Aorta (tissue), 5 donors: ENCODE measurements at regions not wholly inside any gene's neighbourhood (a gene's known extent, or its start where the extent isn't known, plus 50 kb on each side); places are given as distances from the start of the nearest gene placed in this dataset.

Experiments used
- ATAC-seq: fragments of 200-7000 bp; cut with Tn5 transposase; one replicate; pipeline ENCODE4 v1.9.1; 2022; ENCODE audit warnings: moderate library complexity; ENCODE audit not compliant: low FRiP score
- DNase-seq, 2 donors: peaks; one replicate each; pipeline ENCODE4 v3.0.0-alpha.2; 2020
- H3K27ac ChIP-seq, 2 donors: one replicate each; pipeline ENCODE4 v1.5.1; 2013; ENCODE audit warnings: low read length in 2 of 2, mild to moderate bottlenecking in 2 of 2, moderate library complexity in 2 of 2, control low read depth in 1 of 2, inconsistent platforms in 1 of 2, low read depth in 1 of 2
- H3K27me3 ChIP-seq, 2 donors: one replicate each; pipeline ENCODE4 v1.6.1; 2013; ENCODE audit warnings: control low read depth in 1 of 2, low read length in 1 of 2, mild to moderate bottlenecking in 1 of 2, moderate library complexity in 1 of 2; ENCODE audit not compliant: insufficient read depth in 2 of 2, control insufficient read depth in 1 of 2
- H3K36me3 ChIP-seq, 2 donors: one replicate each; pipeline ENCODE4 v1.6.1; 2013; ENCODE audit warnings: control low read depth in 1 of 2, low read length in 1 of 2, mild to moderate bottlenecking in 1 of 2; ENCODE audit not compliant: insufficient read depth in 2 of 2, control insufficient read depth in 1 of 2
- H3K4me1 ChIP-seq, 2 donors: one replicate each; pipeline ENCODE4 v1.6.1; 2013; ENCODE audit warnings: low read length in 2 of 2, control low read depth in 1 of 2, mild to moderate bottlenecking in 1 of 2, moderate library complexity in 1 of 2; ENCODE audit not compliant: insufficient read depth in 2 of 2, control insufficient read depth in 1 of 2
- H3K4me3 ChIP-seq, 2 donors: one replicate each; pipeline ENCODE4 v1.5.1; 2013; ENCODE audit warnings: low read length in 2 of 2, control low read depth in 1 of 2, mild to moderate bottlenecking in 1 of 2
- H3K9me3 ChIP-seq: one replicate; pipeline ENCODE4 v1.6.1; 2013; ENCODE audit warnings: mild to moderate bottlenecking, low read length; ENCODE audit not compliant: control insufficient read depth
- WGBS, 2 donors: extraction: QIAGEN DNeasy Blood & Tissue Kit; methylation state at CpG; one replicate each; pipeline ENCODE4 v1.1.7; 2013; 5-methylcytosine and 5-hydroxymethylcytosine counted together
- intact Hi-C, 2 donors: fragments of 100-400 bp; cut with DNase I; formaldehyde crosslinking; loops; one replicate each; pipeline versions ENCODE4 v1.14.2 to v1.15.0; 2022
- donor health status: healthy with polysubstance abuse.
- donor health status: Bipolar disorder and iron deficiency.
- donor health status: DM: no; HTN: no; CAD: no.
- donor health status: DM: no; HTN: no; CAD: no.
- donor health status: DM: yes; HTN: yes; CAD: no.

GRCh38 chrX:137263374-137263773 lies 229.6 kb upstream of the GPR101 start:
- no peak for DNase-seq
- 42 to 55% methylated on average over 3 of the region's 3 CpGs for WGBS, 2 donors
- no peaks in the 10 kb centered on the region for H3K4me1 ChIP-seq
- no peak overlapping the region for H3K27ac ChIP-seq
- no peak for ATAC-seq
- H3K27me3 ChIP-seq, result no peaks in the 10 kb centered on the region
- intact Hi-C loops, result no loop called here
- H3K36me3 ChIP-seq, result no peaks in the 10 kb centered on the region
- H3K9me3 ChIP-seq, result no peaks in the 10 kb centered on the region
- H3K4me3 ChIP-seq, result no peak overlapping the region

DNA sequence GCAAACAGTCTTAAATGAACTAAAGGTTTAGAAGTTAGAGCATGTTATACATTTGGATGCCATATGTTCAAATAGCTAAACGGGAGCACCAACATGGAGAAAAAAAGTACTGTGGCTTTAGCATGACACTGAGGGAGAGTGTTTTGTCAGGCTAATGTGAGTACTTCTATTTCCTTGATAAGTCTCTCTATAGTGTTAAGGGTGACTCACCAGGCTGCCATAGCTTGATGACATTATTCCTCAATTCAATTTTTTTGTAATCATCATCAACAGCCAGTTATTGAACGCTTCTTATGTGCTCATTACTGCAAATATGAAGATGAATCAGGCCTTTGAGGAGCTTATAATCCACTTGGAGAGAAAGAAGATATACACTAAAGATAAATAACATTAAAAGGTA lies 211.4 kb upstream of the GPR101 start:
- Histone ChIP-seq H3K4me1 (no peaks in the 10 kb centered on the region), H3K36me3 (no peaks in the 10 kb centered on the region), H3K27ac (no peak overlapping the region), H3K27me3 (no peaks in the 10 kb centered on the region), H3K9me3 (no peaks in the 10 kb centered on the region), H3K4me3 (no peak overlapping the region)
- DNase-seq (no peak), ATAC-seq (no peak)
- intact Hi-C loops, result no loop called here
- 47 to 73% methylated on average over 2 of the region's 2 CpGs for WGBS, 2 donors

DNA sequence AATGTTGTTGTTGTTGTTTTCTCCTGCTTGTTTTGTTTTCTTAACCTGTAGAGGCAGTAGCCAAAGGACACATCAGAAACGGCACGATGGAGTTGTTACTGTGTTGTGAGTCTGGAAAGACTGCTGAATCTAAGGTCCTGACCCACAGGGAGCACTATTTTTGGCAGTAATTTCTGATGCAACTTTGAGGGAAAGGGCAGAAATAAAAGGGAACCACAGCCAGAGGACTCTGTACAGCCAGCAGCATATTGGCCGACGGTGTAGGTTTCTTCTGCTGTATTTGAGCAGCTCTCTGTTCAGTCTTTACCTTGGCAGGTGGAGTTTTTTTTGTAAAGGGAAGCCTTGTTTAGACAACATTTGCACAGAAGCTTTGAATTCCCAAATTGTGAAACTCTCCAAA lies 203.0 kb upstream of the GPR101 start:
- intact Hi-C loops, result no loop called here
- H3K27ac ChIP-seq, result no peak overlapping the region
- no peaks in the 10 kb centered on the region for H3K27me3 ChIP-seq

DNA sequence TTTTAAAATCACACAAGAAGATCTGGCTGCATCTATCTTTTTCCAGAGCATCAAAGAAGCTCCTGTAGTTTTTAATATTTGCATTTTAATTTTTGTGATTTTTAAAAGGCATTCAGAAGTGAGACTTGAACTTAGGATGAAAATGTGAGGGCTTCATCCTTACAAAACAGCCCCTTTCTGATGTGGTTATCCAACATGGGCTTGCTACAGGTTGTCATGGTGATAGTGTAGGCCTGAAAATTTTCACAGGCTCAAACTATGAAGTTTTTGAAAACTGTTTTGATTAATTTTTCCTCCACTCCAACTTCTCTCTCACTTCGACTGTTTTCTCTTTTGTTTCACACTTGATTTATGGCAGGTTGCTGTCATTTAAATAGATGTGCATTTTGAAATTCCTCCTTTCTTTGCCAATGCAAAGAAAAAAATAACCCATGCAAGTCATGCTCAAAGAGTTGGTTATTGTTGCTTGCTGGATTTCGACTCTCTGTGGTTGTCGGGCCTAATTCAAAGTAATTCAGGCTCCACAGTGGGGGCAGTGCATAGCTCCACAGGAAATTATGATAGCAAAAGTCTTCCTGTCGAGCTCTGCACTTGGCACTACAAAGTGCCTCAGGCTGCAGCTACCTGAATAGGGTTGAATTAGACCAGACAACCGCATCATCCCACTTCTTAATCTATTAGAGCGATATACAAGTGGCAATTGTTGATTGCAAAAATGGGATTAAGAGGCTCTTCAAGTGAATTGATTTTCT lies 201.0 kb upstream of the GPR101 start:
- no peaks in the 10 kb centered on the region for H3K36me3 ChIP-seq
- no peaks in the 10 kb centered on the region for H3K9me3 ChIP-seq
- intact Hi-C loops, result no loop called here
- DNase-seq (no peak), ATAC-seq (no peak)
- 33 to 36% methylated on average over 6 of the region's 6 CpGs for WGBS, 2 donors
- no peak overlapping the region for H3K27ac ChIP-seq
- no peak overlapping the region for H3K4me3 ChIP-seq
- H3K27me3 ChIP-seq, result no peaks in the 10 kb centered on the region
- H3K4me1 ChIP-seq, result peaks cover 0 to 2% of the 10 kb centered on the region in 2 donors

More for the DNA sequence above, 203.0 kb upstream of the GPR101 start:
- DNase-seq (no peak), ATAC-seq (no peak)
- Histone ChIP-seq H3K4me3 (no peak overlapping the region), H3K4me1 (peaks cover 0 to 2% of the 10 kb centered on the region in 2 donors), H3K36me3 (no peaks in the 10 kb centered on the region), H3K9me3 (no peaks in the 10 kb centered on the region)
- 39 to 53% methylated on average over 4 of the region's 4 CpGs for WGBS, 2 donors

DNA sequence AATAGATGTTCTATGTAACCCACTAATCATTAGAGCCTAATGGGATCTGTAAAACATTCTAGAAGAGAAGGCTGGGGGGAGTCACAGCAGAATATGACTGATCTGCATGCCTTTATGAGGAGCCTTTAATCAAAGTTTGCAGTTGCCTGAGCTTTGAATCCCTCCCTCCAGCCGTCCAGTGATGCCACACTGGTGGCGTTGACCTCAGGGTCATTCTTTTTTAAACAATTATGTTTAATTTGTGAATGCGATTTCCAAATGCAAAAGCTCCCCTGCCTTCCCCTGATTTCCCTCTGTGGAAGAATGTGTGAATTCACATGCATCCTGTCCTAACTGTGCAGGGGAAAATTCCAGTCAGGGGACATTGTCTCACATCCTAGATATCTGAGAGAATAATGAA lies 199.7 kb upstream of the GPR101 start:
- H3K36me3 ChIP-seq, result no peaks in the 10 kb centered on the region
- ATAC-seq (no peak), DNase-seq (no peak)
- 41 to 45% methylated on average over 3 of the region's 3 CpGs for WGBS, 2 donors
- H3K4me3 ChIP-seq, result no peak overlapping the region
- H3K9me3 ChIP-seq, result no peaks in the 10 kb centered on the region
- H3K27ac ChIP-seq, result no peak overlapping the region
- peaks cover 0 to 2% of the 10 kb centered on the region in 2 donors for H3K4me1 ChIP-seq
- no peaks in the 10 kb centered on the region for H3K27me3 ChIP-seq
- intact Hi-C loops, result no loop called here

GRCh38 chrX:137227151-137227550 lies 193.4 kb upstream of the GPR101 start:
- Histone ChIP-seq H3K4me1 (no peaks in the 10 kb centered on the region), H3K27ac (no peak overlapping the region), H3K36me3 (no peaks in the 10 kb centered on the region), H3K4me3 (no peak overlapping the region), H3K27me3 (no peaks in the 10 kb centered on the region), H3K9me3 (no peaks in the 10 kb centered on the region)
- intact Hi-C loops, result no loop called here
- ATAC-seq (no peak), DNase-seq (no peak)
- WGBS, 2 donors, result 43 to 55% methylated on average over 2 of the region's 2 CpGs

- no peak for ATAC-seq
- Histone ChIP-seq H3K9me3 (no peaks in the 10 kb centered on the region), H3K27me3 (no peaks in the 10 kb centered on the region), H3K36me3 (no peaks in the 10 kb centered on the region), H3K4me3 (no peak overlapping the region), H3K27ac (no peak overlapping the region), H3K4me1 (no peaks in the 10 kb centered on the region)
- intact Hi-C loops, result no loop called here
- DNase-seq, result no peak
- WGBS, 2 donors, result 60 to 77% methylated on average over 1 of the region's 1 CpG
These were observed 181.7 kb upstream of the GPR101 start for GRCh38 chrX:137215467-137215866.

DNA sequence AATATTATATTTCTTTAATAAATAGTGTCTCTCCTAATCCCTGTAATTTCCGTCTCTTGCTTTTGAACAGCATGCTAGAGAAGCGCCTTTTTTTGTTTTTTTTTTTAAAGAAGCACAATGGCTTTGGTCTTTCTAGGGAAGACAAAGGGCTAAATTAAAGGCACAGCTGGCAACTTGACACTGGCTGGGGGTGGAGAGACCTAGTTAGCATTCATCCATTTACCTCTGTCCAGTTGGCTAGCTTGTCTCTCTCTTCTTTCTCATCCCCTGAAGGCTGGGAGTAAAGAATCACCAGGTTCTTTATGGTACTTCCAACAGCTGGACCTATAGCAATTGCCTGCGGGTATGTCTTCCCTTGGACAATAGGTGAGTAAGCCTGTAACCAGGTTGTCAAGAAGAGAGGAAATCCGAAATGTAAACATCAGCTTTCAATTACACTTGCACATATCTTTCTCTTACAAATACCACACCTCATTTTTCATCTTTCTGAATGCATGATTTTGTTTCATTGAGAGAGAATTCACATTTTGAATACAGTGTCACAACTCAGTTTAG lies 178.4 kb upstream of the GPR101 start:
- Histone ChIP-seq H3K9me3 (no peaks in the 10 kb centered on the region), H3K27me3 (no peaks in the 10 kb centered on the region), H3K4me3 (no peak overlapping the region), H3K36me3 (no peaks in the 10 kb centered on the region), H3K27ac (no peak overlapping the region), H3K4me1 (no peaks in the 10 kb centered on the region)
- intact Hi-C loops, result no loop called here
- no peak for DNase-seq
- WGBS, 2 donors, result 29 to 41% methylated on average over 4 of the region's 4 CpGs
- ATAC-seq, result no peak

GRCh38 chrX:137198040-137198439 lies 164.2 kb upstream of the GPR101 start:
- DNase-seq, result no peak
- intact Hi-C loops, result no loop called here
- WGBS, 2 donors, result 63 to 69% methylated on average over 4 of the region's 4 CpGs

More at GRCh38 chrX:137198040-137198439, 164.2 kb upstream of the GPR101 start:
- Histone ChIP-seq H3K36me3 (no peaks in the 10 kb centered on the region), H3K27ac (no peak overlapping the region), H3K9me3 (no peaks in the 10 kb centered on the region), H3K27me3 (no peaks in the 10 kb centered on the region), H3K4me1 (no peaks in the 10 kb centered on the region), H3K4me3 (no peak overlapping the region)
- ATAC-seq, result no peak
